ENCODE measurements at regions not wholly inside any gene's neighbourhood (a gene's known extent, or its start where the extent isn't known, plus 50 kb on each side); places are given as distances from the start of the nearest gene placed in this dataset.
"Not testable (repeated sequence)": the region's sequence is repeated elsewhere in the genome, so short reads cannot be mapped to it uniquely, and the experiment has no call there.

DNA sequence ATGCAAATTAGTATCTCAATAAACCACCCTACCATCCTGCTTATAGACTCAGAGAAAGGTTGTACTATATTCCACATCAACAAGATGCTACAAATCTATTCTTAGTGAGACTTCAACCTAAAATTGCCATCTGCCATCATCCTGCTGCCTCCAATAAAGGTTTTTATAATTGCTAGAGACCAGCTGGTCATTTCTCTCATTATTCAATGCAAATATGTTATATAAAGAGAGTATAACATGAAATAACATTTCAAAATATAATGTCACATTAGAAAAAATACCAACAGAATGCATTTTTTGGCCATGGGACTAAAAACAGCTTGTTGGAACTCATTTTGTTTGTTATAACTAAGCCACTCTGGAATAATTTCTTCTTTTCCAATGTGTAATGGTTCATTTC, 247.3 kb downstream of the LRIG3 start:
- Histone ChIP-seq H3K9me3 (peaks cover 0 to 14% (median 1%) of the 10 kb centered on the region in 11 donors), H3K4me3 (no peak overlapping the region), H3K27me3 (peaks cover 0 to 6% (median 0%) of the 10 kb centered on the region in 7 donors), H3K27ac (no peak overlapping the region), H3K36me3 (no peaks in the 10 kb centered on the region), H3K4me1 (no peaks in the 10 kb centered on the region)
- TF ChIP-seq, protein P1, sequence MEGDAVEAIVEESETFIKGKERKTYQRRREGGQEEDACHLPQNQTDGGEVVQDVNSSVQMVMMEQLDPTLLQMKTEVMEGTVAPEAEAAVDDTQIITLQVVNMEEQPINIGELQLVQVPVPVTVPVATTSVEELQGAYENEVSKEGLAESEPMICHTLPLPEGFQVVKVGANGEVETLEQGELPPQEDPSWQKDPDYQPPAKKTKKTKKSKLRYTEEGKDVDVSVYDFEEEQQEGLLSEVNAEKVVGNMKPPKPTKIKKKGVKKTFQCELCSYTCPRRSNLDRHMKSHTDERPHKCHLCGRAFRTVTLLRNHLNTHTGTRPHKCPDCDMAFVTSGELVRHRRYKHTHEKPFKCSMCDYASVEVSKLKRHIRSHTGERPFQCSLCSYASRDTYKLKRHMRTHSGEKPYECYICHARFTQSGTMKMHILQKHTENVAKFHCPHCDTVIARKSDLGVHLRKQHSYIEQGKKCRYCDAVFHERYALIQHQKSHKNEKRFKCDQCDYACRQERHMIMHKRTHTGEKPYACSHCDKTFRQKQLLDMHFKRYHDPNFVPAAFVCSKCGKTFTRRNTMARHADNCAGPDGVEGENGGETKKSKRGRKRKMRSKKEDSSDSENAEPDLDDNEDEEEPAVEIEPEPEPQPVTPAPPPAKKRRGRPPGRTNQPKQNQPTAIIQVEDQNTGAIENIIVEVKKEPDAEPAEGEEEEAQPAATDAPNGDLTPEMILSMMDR (IDR thresholded peaks at IDR 0.05): no peak
- ATAC-seq: no peak
- intact Hi-C loops (cut with DNase I): no loop called here
- DNase-seq: no peak

DNA sequence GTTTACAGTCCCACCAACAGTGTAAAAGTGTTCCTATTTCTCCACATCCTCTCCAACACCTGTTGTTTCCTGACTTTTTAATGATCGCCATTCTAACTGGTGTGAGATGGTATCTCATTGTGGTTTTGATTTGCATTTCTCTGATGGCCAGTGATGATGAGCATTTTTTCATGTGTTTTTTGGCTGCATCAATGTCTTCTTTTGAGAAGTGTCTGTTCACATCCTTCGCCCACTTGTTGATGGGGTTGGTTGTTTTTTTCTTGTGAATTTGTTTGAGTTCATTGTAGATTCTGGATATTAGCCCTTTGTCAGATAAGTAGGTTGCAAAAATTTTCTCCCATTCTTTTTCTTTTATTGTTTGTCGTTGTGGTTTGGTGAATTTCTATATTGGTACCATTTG, 242.5 kb downstream of the LRIG3 start:
- peaks cover 0 to 40% (median 20%) of the 10 kb centered on the region in 11 donors for H3K9me3 ChIP-seq
- ATAC-seq; H3K4me1 ChIP-seq; H3K27ac ChIP-seq; H3K27me3 ChIP-seq; H3K4me3 ChIP-seq; H3K36me3 ChIP-seq; intact Hi-C loops (cut with DNase I); DNase-seq: not testable (repeated sequence)
- WGBS, 2 donors: 91 to 92% methylated on average over 2 of the region's 3 CpGs

DNA sequence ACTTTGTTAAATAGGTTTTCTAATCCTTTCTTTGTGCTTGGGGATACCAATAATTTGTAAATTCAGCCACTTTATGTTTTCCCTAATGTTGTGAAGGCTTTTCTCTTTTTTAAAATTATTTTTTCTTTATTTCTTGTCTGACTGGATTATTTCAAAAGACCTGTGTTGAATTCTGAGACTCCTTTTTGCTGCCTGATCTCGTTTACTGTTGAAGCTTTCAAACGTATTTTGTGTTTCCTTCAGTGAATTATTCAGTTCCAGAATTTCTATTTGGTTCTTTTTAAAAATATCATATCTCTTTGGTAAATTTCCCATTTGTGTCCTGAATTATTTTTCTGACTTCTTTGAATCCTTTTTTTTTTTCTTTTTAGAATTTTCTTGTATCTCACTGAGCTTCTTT, 241.6 kb downstream of the LRIG3 start:
- H3K36me3 ChIP-seq: no peaks in the 10 kb centered on the region
- no peaks in the 10 kb centered on the region for H3K4me1 ChIP-seq
- H3K9me3 ChIP-seq: peaks cover 0 to 40% (median 20%) of the 10 kb centered on the region in 11 donors
- no peak for ATAC-seq
- DNase-seq: no peak
- 78% methylated on average over 2 of the region's 2 CpGs for whole genome bisulfite sequencing, 2 donors
- no peaks in the 10 kb centered on the region for H3K27me3 ChIP-seq
- TF ChIP-seq, protein P1 (IDR thresholded peaks at IDR 0.05): no peak
- intact Hi-C loops (cut with DNase I): no loop called here
- H3K27ac ChIP-seq: no peak overlapping the region
- no peak overlapping the region for H3K4me3 ChIP-seq

DNA sequence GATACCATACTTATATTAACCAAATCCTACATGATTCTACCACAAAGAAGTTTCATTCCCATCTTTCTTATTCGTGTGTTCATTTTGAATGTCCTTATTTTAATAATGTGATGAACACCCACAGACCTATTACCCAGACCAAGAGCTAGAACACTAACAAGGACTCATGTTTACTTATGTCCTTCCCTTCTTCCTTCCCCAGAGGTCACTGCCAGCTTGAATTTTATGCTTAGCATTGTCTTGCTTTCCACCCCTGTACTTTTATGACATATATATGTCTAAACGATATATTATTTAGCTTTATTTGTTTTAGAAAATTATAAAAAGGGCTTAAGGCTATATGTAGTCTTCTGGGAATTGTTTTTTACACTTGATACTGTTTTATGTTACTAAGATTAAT, 238.6 kb downstream of the LRIG3 start:
- TF ChIP-seq, protein P1 (IDR thresholded peaks at IDR 0.05): no peak
- H3K4me1 ChIP-seq: no peaks in the 10 kb centered on the region
- H3K9me3 ChIP-seq: peaks cover 0 to 35% (median 20%) of the 10 kb centered on the region in 11 donors
- 77 to 82% methylated on average over 2 of the region's 2 CpGs for WGBS, 2 donors
- no peak for DNase-seq
- ATAC-seq: no peak
- H3K27ac ChIP-seq: no peak overlapping the region
- H3K4me3 ChIP-seq: no peak overlapping the region
- intact Hi-C loops (cut with DNase I): no loop called here
- no peaks in the 10 kb centered on the region for H3K27me3 ChIP-seq
- no peaks in the 10 kb centered on the region for H3K36me3 ChIP-seq

DNA sequence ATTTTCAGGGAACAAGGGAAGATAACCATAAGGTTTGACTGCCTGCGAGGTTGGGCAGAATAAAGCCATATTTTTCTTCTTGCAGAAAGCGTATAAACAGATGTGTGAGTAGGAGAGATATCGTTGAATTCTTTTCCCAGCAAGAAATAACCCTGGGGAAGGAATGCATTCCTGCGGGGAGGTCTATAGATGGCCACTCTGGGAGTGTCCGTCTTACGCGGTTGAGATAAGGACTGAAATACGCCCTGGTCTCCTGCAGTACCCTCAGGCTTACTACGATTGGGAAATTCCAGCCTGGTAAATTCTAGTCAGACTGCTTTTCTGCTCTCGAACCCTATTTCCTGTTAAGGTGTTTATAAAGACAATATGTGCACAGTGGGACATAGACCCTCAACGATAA, 225.0 kb downstream of the LRIG3 start:
- 86 to 87% methylated on average over 11 of the region's 11 CpGs for WGBS, 2 donors
- H3K27ac ChIP-seq: no peak overlapping the region
- H3K4me3 ChIP-seq: no peak overlapping the region
- TF ChIP-seq, protein P1 (IDR thresholded peaks at IDR 0.05): no peak
- H3K9me3 ChIP-seq: peaks cover 0 to 51% (median 7%) of the 10 kb centered on the region in 11 donors
- DNase-seq: no peak
- intact Hi-C loops (cut with DNase I): no loop called here
- no peaks in the 10 kb centered on the region for H3K36me3 ChIP-seq
- H3K4me1 ChIP-seq: no peaks in the 10 kb centered on the region
- H3K27me3 ChIP-seq: no peaks in the 10 kb centered on the region
- ATAC-seq: no peak
